GM18511 (cell line): ENCODE measurements at regions not wholly inside any gene's neighbourhood (a gene's known extent, or its start where the extent isn't known, plus 50 kb on each side); places are given as distances from the start of the nearest gene placed in this dataset.
"Not testable (repeated sequence)": the region's sequence is repeated elsewhere in the genome, so short reads cannot be mapped to it uniquely, and the experiment has no call there.

Experiments used
- ATAC-seq: cut with Tn5 transposase; IDR thresholded peaks from one replicate; pipeline ENCODE4 v1.9.1; 2021; ENCODE audit warnings: mild to moderate bottlenecking, moderate library complexity; ENCODE audit not compliant: unreplicated experiment

GRCh38 chr1:149228672-149229585, 125.6 kb upstream of the NBPF9 start:
- ATAC-seq, result not testable (repeated sequence)

- not testable (repeated sequence) for ATAC-seq
Measured at GRCh38 chr1:149229813-149230212, 126.5 kb upstream of the NBPF9 start.

- not testable (repeated sequence) for ATAC-seq
Measured at GRCh38 chr1:149234926-149235914, 131.9 kb upstream of the NBPF9 start.

- ATAC-seq, result not testable (repeated sequence)
Measured at GRCh38 chr1:149237515-149237914, 134.2 kb upstream of the NBPF9 start.

GRCh38 chr1:149239897-149240508, 136.7 kb upstream of the NBPF9 start:
- ATAC-seq, result not testable (repeated sequence)

- ATAC-seq, result not testable (repeated sequence)
Measured at GRCh38 chr1:149240530-149240929, 137.2 kb upstream of the NBPF9 start.

GRCh38 chr1:149241272-149241671, 137.9 kb upstream of the NBPF9 start:
- not testable (repeated sequence) for ATAC-seq

- not testable (repeated sequence) for ATAC-seq
Measured at GRCh38 chr1:149243572-149243971, 140.2 kb upstream of the NBPF9 start.

GRCh38 chr1:149244621-149245020, 141.3 kb upstream of the NBPF9 start:
- not testable (repeated sequence) for ATAC-seq

- not testable (repeated sequence) for ATAC-seq
Measured at GRCh38 chr1:149246212-149246611, 142.9 kb upstream of the NBPF9 start.

GRCh38 chr1:149248610-149249009, 145.3 kb upstream of the NBPF9 start:
- ATAC-seq, result not testable (repeated sequence)

- not testable (repeated sequence) for ATAC-seq
Measured at GRCh38 chr1:149249850-149250467, 146.6 kb upstream of the NBPF9 start.

- not testable (repeated sequence) for ATAC-seq
Measured at GRCh38 chr1:149254894-149255847, 151.8 kb upstream of the NBPF9 start.

- ATAC-seq, result not testable (repeated sequence)
Measured at GRCh38 chr1:149260284-149260683, 156.9 kb upstream of the NBPF9 start.

- not testable (repeated sequence) for ATAC-seq
Measured at GRCh38 chr1:149260736-149261340, 157.5 kb upstream of the NBPF9 start.

- ATAC-seq, result not testable (repeated sequence)
Measured at GRCh38 chr1:149267287-149267686, 163.9 kb upstream of the NBPF9 start.

GRCh38 chr1:149269001-149269702, 165.8 kb upstream of the NBPF9 start:
- not testable (repeated sequence) for ATAC-seq

- not testable (repeated sequence) for ATAC-seq
Measured at GRCh38 chr1:149269833-149270232, 166.5 kb upstream of the NBPF9 start.
